GM19397 (cell line): ENCODE measurements at regions not wholly inside any gene's neighbourhood (a gene's known extent, or its start where the extent isn't known, plus 50 kb on each side); places are given as distances from the start of the nearest gene placed in this dataset.
"Not testable (repeated sequence)": the region's sequence is repeated elsewhere in the genome, so short reads cannot be mapped to it uniquely, and the experiment has no call there.

Experiments used
- ATAC-seq: cut with Tn5 transposase; IDR thresholded peaks from one replicate; pipeline ENCODE4 v1.9.1; 2021; ENCODE audit warnings: mild to moderate bottlenecking, moderate library complexity; ENCODE audit not compliant: unreplicated experiment

- ATAC-seq, result no peak
These were observed 53.5 kb downstream of the FSCB start for GRCh38 chr14:44453433-44454171.

GRCh38 chr14:44450232-44450631, 56.9 kb downstream of the FSCB start:
- ATAC-seq, result not testable (repeated sequence)

GRCh38 chr14:44449680-44450079, 57.4 kb downstream of the FSCB start:
- no peak for ATAC-seq

- ATAC-seq, result no peak
These were observed 58.1 kb downstream of the FSCB start for GRCh38 chr14:44448951-44449358.

GRCh38 chr14:44446965-44447364, 60.1 kb downstream of the FSCB start:
- no peak for ATAC-seq

GRCh38 chr14:44444454-44444853, 62.6 kb downstream of the FSCB start:
- ATAC-seq, result no peak

GRCh38 chr14:44438936-44439335, 68.1 kb downstream of the FSCB start:
- ATAC-seq, result no peak

- ATAC-seq, result no peak
These were observed 68.9 kb downstream of the FSCB start for GRCh38 chr14:44438221-44438620.

GRCh38 chr14:44436458-44436857, 70.6 kb downstream of the FSCB start:
- ATAC-seq, result no peak

GRCh38 chr14:44428231-44428945, 78.7 kb downstream of the FSCB start:
- ATAC-seq, result no peak

GRCh38 chr14:44422699-44423098, 84.4 kb downstream of the FSCB start:
- ATAC-seq, result no peak

- no peak for ATAC-seq
These were observed 86.9 kb downstream of the FSCB start for GRCh38 chr14:44420226-44420625.

- ATAC-seq, result no peak
These were observed 88.2 kb downstream of the FSCB start for GRCh38 chr14:44418856-44419255.

GRCh38 chr14:44417809-44418208, 89.3 kb downstream of the FSCB start:
- no peak for ATAC-seq

- no peak for ATAC-seq
These were observed 92.4 kb downstream of the FSCB start for GRCh38 chr14:44414646-44415045.

- no peak for ATAC-seq
These were observed 94.1 kb downstream of the FSCB start for GRCh38 chr14:44412858-44413569.

- no peak for ATAC-seq
These were observed 102.0 kb downstream of the FSCB start for GRCh38 chr14:44405011-44405486.

GRCh38 chr14:44404599-44404998, 102.5 kb downstream of the FSCB start:
- no peak for ATAC-seq

GRCh38 chr14:44404036-44404435, 103.0 kb downstream of the FSCB start:
- ATAC-seq, result no peak

- no peak for ATAC-seq
These were observed 103.9 kb downstream of the FSCB start for GRCh38 chr14:44403193-44403592.

- no peak for ATAC-seq
These were observed 110.9 kb downstream of the FSCB start for GRCh38 chr14:44396226-44396625.

GRCh38 chr14:44392984-44393383, 114.1 kb downstream of the FSCB start:
- no peak for ATAC-seq
